Sigmoid colon (tissue), 6 donors: ENCODE measurements at regions not wholly inside any gene's neighbourhood (a gene's known extent, or its start where the extent isn't known, plus 50 kb on each side); places are given as distances from the start of the nearest gene placed in this dataset.

Experiments
- DNase-seq: peaks from one replicate; pipeline ENCODE4 v3.0.0-alpha.2; 2019
- H3K27ac ChIP-seq, 4 donors: fragments of 200-600 bp; sonication (generic); one replicate each; pipeline ENCODE4 v1.5.1; 2016 to 2019; ENCODE audit warnings: mild to moderate bottlenecking in 1 of 4
- H3K27me3 ChIP-seq, 3 donors: fragments of 200-600 bp; sonication (generic); one replicate each; pipeline ENCODE4 v1.5.1; 2019; ENCODE audit warnings: mild to moderate bottlenecking in 1 of 3
- H3K36me3 ChIP-seq, 4 donors: fragments of 200-600 bp; sonication (generic); one replicate each; pipeline ENCODE4 v1.5.1; 2016 to 2019
- H3K4me1 ChIP-seq, 4 donors: fragments of 200-600 bp; sonication (generic); one replicate each; pipeline ENCODE4 v1.5.1; 2017 to 2019
- H3K4me3 ChIP-seq, 4 donors: fragments of 200-600 bp; sonication (generic); one replicate each; pipeline ENCODE4 v1.5.1; 2017 to 2019; ENCODE audit warnings: mild to moderate bottlenecking in 2 of 4, moderate library complexity in 1 of 4
- H3K9me3 ChIP-seq, 4 donors: fragments of 200-600 bp in 3 of 4; sonication (generic) in 3 of 4; one replicate each; pipeline versions ENCODE4 v1.5.1 to v1.6.1; 2013 to 2019
- EP300 ChIP-seq, 4 donors: sonication (generic); formaldehyde crosslinking; IDR thresholded peaks; one replicate each; pipeline ENCODE4 v1.6.1; 2017; ENCODE audit warnings: antibody characterized with exemption in 4 of 4
- POLR2A ChIP-seq, 2 donors: fragments of 450-650 bp; IDR thresholded peaks; one replicate each; pipeline ENCODE4 v1.6.1; 2016; ENCODE audit warnings: antibody characterized with exemption in 2 of 2, mild to moderate bottlenecking in 2 of 2, moderate library complexity in 2 of 2
- POLR2AphosphoS5 ChIP-seq, 4 donors: sonication (generic); formaldehyde crosslinking; IDR thresholded peaks; one replicate each; pipeline ENCODE4 v1.6.1; 2017; ENCODE audit warnings: antibody characterized with exemption in 4 of 4
- WGBS, 2 donors: extraction: QIAGEN DNeasy Blood & Tissue Kit; methylation state at CpG; one replicate each; pipeline ENCODE4 v1.1.7; 2013; 5-methylcytosine and 5-hydroxymethylcytosine counted together
- intact Hi-C: fragments of 100-400 bp; cut with DNase I; formaldehyde crosslinking; loops from one replicate; pipeline ENCODE4 v1.15.1; 2023
- TF ChIP-seq, protein P1 (sequence below), 4 experiments: fragments of 450-650 bp in 3 of 4; fragments of 200-600 bp in 1 of 4; IDR thresholded peaks; one replicate each; pipeline ENCODE4 v1.5.1; 2016 to 2019; ENCODE audit warnings: antibody characterized with exemption in 4 of 4, mild to moderate bottlenecking in 3 of 4, moderate library complexity in 2 of 4
- donor health status: healthy with polysubstance abuse.
- donor health status: healthy.

- Histone ChIP-seq H3K9me3 (no peaks in the 10 kb centered on the region), H3K27ac (no peak overlapping the region), H3K4me1 (no peaks in the 10 kb centered on the region), H3K27me3 (no peaks in the 10 kb centered on the region), H3K36me3 (no peaks in the 10 kb centered on the region), H3K4me3 (no peak overlapping the region)
- intact Hi-C loops, result no loop called here
- TF ChIP-seq, protein P1, sequence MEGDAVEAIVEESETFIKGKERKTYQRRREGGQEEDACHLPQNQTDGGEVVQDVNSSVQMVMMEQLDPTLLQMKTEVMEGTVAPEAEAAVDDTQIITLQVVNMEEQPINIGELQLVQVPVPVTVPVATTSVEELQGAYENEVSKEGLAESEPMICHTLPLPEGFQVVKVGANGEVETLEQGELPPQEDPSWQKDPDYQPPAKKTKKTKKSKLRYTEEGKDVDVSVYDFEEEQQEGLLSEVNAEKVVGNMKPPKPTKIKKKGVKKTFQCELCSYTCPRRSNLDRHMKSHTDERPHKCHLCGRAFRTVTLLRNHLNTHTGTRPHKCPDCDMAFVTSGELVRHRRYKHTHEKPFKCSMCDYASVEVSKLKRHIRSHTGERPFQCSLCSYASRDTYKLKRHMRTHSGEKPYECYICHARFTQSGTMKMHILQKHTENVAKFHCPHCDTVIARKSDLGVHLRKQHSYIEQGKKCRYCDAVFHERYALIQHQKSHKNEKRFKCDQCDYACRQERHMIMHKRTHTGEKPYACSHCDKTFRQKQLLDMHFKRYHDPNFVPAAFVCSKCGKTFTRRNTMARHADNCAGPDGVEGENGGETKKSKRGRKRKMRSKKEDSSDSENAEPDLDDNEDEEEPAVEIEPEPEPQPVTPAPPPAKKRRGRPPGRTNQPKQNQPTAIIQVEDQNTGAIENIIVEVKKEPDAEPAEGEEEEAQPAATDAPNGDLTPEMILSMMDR (IDR thresholded peaks at IDR 0.05), result no peak
- TF ChIP-seq EP300 (IDR thresholded peaks at IDR 0.05) (no peak), POLR2AphosphoS5 (IDR thresholded peaks at IDR 0.05) (no peak), POLR2A (IDR thresholded peaks at IDR 0.05) (no peak)
- DNase-seq, result no peak
- WGBS, 2 donors, result 83 to 90% methylated on average over 2 of the region's 2 CpGs
Observed at GRCh38 chr9:119667916-119668315, 298.7 kb upstream of the BRINP1 start.

GRCh38 chr9:119667163-119667562, 297.9 kb upstream of the BRINP1 start:
- 72 to 80% methylated on average over 2 of the region's 2 CpGs for WGBS, 2 donors
- intact Hi-C loops, result no loop called here
- Histone ChIP-seq H3K4me1 (no peaks in the 10 kb centered on the region), H3K9me3 (no peaks in the 10 kb centered on the region), H3K36me3 (no peaks in the 10 kb centered on the region), H3K4me3 (no peak overlapping the region), H3K27ac (no peak overlapping the region), H3K27me3 (no peaks in the 10 kb centered on the region)
- no peak for DNase-seq
- TF ChIP-seq, protein P1 (IDR thresholded peaks at IDR 0.05), result no peak
- no peak for TF ChIP-seq POLR2A (IDR thresholded peaks at IDR 0.05)
- no peak for TF ChIP-seq EP300 (IDR thresholded peaks at IDR 0.05)
- TF ChIP-seq POLR2AphosphoS5 (IDR thresholded peaks at IDR 0.05), result no peak

DNA sequence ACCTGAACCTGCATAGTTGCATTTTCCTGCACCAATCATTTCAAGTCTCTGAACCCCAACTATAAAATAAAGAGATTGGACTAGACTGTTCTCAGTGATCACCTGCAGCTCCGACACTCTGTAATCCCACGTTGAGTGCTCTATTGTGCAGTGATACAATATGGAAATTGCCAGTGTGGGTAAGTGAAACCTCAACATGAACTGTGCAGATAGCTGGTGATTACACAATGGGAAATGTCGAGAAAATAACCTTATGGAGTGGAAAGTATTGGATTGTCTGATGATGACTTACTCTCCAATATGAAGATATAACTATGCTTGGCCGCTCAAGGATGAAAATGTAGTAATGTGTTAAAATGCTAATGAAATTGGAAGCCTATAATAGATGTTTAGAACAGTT, 293.1 kb upstream of the BRINP1 start:
- Histone ChIP-seq H3K4me3 (no peak overlapping the region), H3K27me3 (no peaks in the 10 kb centered on the region), H3K27ac (no peak overlapping the region), H3K36me3 (no peaks in the 10 kb centered on the region), H3K9me3 (no peaks in the 10 kb centered on the region), H3K4me1 (no peaks in the 10 kb centered on the region)
- intact Hi-C loops, result no loop called here
- TF ChIP-seq EP300 (IDR thresholded peaks at IDR 0.05), result no peak
- no peak for TF ChIP-seq POLR2A (IDR thresholded peaks at IDR 0.05)
- TF ChIP-seq, protein P1 (IDR thresholded peaks at IDR 0.05), result no peak
- no peak for TF ChIP-seq POLR2AphosphoS5 (IDR thresholded peaks at IDR 0.05)
- WGBS, 2 donors, result 72 to 77% methylated on average over 4 of the region's 4 CpGs
- no peak for DNase-seq

GRCh38 chr9:119652931-119653330, 283.7 kb upstream of the BRINP1 start:
- H3K9me3 ChIP-seq, result no peaks in the 10 kb centered on the region
- WGBS, 2 donors, result 55 to 70% methylated on average over 5 of the region's 5 CpGs
- intact Hi-C loops, result no loop called here

DNA sequence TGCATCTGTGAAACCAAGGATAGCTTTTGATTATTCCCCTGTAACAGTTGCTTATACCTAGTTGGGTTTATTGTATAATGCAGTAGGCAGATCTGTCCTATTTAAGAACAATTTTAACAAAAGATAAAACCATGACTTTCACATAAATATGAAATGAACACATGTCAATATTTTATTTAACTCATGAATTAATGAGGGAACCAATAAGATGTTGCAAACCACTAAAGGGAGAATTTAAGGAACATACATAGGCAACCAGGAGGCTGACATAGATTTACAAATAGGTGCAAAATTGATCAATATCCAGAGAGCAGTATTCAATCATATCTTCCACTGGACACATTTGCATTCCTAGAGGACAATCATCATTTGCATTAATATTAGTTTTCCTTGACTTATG, 280.0 kb upstream of the BRINP1 start:
- Histone ChIP-seq H3K4me1 (no peaks in the 10 kb centered on the region), H3K27ac (no peak overlapping the region), H3K36me3 (no peaks in the 10 kb centered on the region), H3K27me3 (no peaks in the 10 kb centered on the region), H3K4me3 (no peak overlapping the region), H3K9me3 (no peaks in the 10 kb centered on the region)
- intact Hi-C loops, result no loop called here
- TF ChIP-seq, protein P1 (IDR thresholded peaks at IDR 0.05), result no peak
- TF ChIP-seq POLR2A (IDR thresholded peaks at IDR 0.05) (no peak), EP300 (IDR thresholded peaks at IDR 0.05) (no peak), POLR2AphosphoS5 (IDR thresholded peaks at IDR 0.05) (no peak)
- no peak for DNase-seq

More at GRCh38 chr9:119652931-119653330, 283.7 kb upstream of the BRINP1 start:
- Histone ChIP-seq H3K4me1 (peaks cover 0 to 10% (median 0%) of the 10 kb centered on the region in 4 donors), H3K4me3 (no peak overlapping the region), H3K27ac (no peak overlapping the region), H3K27me3 (no peaks in the 10 kb centered on the region), H3K36me3 (no peaks in the 10 kb centered on the region)
- no peak for DNase-seq
- TF ChIP-seq EP300 (IDR thresholded peaks at IDR 0.05) (no peak), POLR2A (IDR thresholded peaks at IDR 0.05) (no peak), POLR2AphosphoS5 (IDR thresholded peaks at IDR 0.05) (no peak)
- TF ChIP-seq, protein P1 (IDR thresholded peaks at IDR 0.05), result no peak
